Liver (tissue), 3 donors: ENCODE measurements at regions not wholly inside any gene's neighbourhood (a gene's known extent, or its start where the extent isn't known, plus 50 kb on each side); places are given as distances from the start of the nearest gene placed in this dataset.

Experiments
- ATF3 ChIP-seq: IDR thresholded peaks from 2 replicates; pipeline ENCODE4 v1.6.1; 2016; ENCODE audit warnings: antibody characterized with exemption
- CTCF ChIP-seq: fragments of 150-350 bp; IDR thresholded peaks from 2 replicates; pipeline ENCODE4 v1.5.1; 2017; ENCODE audit warnings: improper control_type of control experiment, low read depth, low read length; ENCODE audit not compliant: missing input control
- EGR1 ChIP-seq, 2 donors: IDR thresholded peaks; 2 replicates each; pipeline ENCODE4 v1.6.1; 2016 to 2018; ENCODE audit warnings: antibody characterized with exemption in 2 of 2, low read depth in 2 of 2
- GABPA ChIP-seq, 2 donors: IDR thresholded peaks in 1 of 2; conservative IDR thresholded peaks in 1 of 2; 2 replicates each; pipeline ENCODE4 v1.6.1; 2016; ENCODE audit warnings: antibody characterized with exemption in 2 of 2, mild to moderate bottlenecking in 1 of 2, moderate library complexity in 1 of 2
- JUND ChIP-seq, 2 donors: IDR thresholded peaks; 2 replicates each; pipeline ENCODE4 v1.6.1; 2016; ENCODE audit warnings: antibody characterized with exemption in 2 of 2
- MAX ChIP-seq: IDR thresholded peaks from 2 replicates; pipeline ENCODE4 v1.6.1; 2016; ENCODE audit warnings: antibody characterized with exemption
- RAD21 ChIP-seq, 2 donors: IDR thresholded peaks; 2 replicates each; pipeline ENCODE4 v1.6.1; 2016; ENCODE audit warnings: antibody characterized with exemption in 2 of 2, mild to moderate bottlenecking in 2 of 2
- REST ChIP-seq: IDR thresholded peaks from 2 replicates; pipeline ENCODE4 v1.6.1; 2016; ENCODE audit warnings: antibody characterized with exemption, mild to moderate bottlenecking
- RXRA ChIP-seq, 2 donors: IDR thresholded peaks; 2 replicates each; pipeline ENCODE4 v1.6.1; 2017 to 2018; ENCODE audit warnings: antibody characterized with exemption in 2 of 2, mild to moderate bottlenecking in 1 of 2
- SP1 ChIP-seq: IDR thresholded peaks from 2 replicates; pipeline ENCODE4 v1.6.1; 2018; ENCODE audit warnings: antibody characterized with exemption, mild to moderate bottlenecking
- YY1 ChIP-seq: IDR thresholded peaks from 2 replicates; pipeline ENCODE4 v1.6.1; 2016; ENCODE audit warnings: antibody characterized with exemption, mild to moderate bottlenecking
- ZBTB33 ChIP-seq: IDR thresholded peaks from 2 replicates; pipeline ENCODE4 v1.6.1; 2016; ENCODE audit warnings: antibody characterized with exemption
- donor health status: healthy.
- donor health status: healthy.

- TF ChIP-seq RAD21 (IDR thresholded peaks at IDR 0.05) (no peak), YY1 (no peak), ATF3 (no peak), MAX (no peak), CTCF (no peak), ZBTB33 (no peak), REST (no peak), JUND (IDR thresholded peaks at IDR 0.05) (no peak), EGR1 (IDR thresholded peaks at IDR 0.05; ENCODE audit: low read depth in 2 of 2) (no peak), GABPA (IDR thresholded peaks at IDR 0.05 in 1 of 2, conservative IDR thresholded peaks at IDR 0.05 in 1 of 2) (no peak), RXRA (IDR thresholded peaks at IDR 0.05) (no peak), SP1 (no peak)
Measured at GRCh38 chr1:234990328-234990675, 138.3 kb downstream of the TOMM20 start.
